ENCODE measurements at regions not wholly inside any gene's neighbourhood (a gene's known extent, or its start where the extent isn't known, plus 50 kb on each side); places are given as distances from the start of the nearest gene placed in this dataset.

DNA sequence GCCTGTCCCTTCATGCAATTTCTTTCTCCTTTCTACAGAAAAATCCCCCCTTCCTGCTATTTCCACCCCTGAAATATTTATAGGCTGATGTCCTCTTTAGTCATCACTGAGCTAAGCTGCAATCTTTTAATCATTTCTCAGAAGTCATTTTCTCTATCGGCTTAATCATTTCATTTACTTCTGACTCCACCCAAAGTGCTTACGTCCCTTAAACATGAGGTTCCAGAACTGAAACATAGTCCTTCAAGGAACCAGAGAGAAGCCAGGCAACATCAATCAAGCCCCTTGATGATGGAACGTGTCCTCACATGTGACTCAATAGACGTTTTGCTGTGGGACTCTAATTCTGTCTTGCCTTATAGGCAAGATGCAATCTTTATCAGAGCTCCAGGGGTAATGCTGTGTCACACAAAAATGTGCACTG is 148.7 kb upstream of the KRR1 start:
- TF ChIP-seq, protein P1, sequence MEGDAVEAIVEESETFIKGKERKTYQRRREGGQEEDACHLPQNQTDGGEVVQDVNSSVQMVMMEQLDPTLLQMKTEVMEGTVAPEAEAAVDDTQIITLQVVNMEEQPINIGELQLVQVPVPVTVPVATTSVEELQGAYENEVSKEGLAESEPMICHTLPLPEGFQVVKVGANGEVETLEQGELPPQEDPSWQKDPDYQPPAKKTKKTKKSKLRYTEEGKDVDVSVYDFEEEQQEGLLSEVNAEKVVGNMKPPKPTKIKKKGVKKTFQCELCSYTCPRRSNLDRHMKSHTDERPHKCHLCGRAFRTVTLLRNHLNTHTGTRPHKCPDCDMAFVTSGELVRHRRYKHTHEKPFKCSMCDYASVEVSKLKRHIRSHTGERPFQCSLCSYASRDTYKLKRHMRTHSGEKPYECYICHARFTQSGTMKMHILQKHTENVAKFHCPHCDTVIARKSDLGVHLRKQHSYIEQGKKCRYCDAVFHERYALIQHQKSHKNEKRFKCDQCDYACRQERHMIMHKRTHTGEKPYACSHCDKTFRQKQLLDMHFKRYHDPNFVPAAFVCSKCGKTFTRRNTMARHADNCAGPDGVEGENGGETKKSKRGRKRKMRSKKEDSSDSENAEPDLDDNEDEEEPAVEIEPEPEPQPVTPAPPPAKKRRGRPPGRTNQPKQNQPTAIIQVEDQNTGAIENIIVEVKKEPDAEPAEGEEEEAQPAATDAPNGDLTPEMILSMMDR (IDR thresholded peaks at IDR 0.05; ENCODE audit: poor library complexity, severe bottlenecking) = no peak
- TF ChIP-seq EZH2 (IDR thresholded peaks at IDR 0.05; ENCODE audit: borderline replicate concordance, insufficient read depth, low read length, poor library complexity, severe bottlenecking) (no peak), EP300 (conservative IDR thresholded peaks at IDR 0.05; ENCODE audit: poor library complexity, severe bottlenecking) (no peak), SMC3 (conservative IDR thresholded peaks at IDR 0.05; ENCODE audit: poor library complexity) (no peak), RAD21 (conservative IDR thresholded peaks at IDR 0.05) (no peak), POLR2AphosphoS5 (IDR thresholded peaks at IDR 0.05) (no peak), MXI1 (conservative IDR thresholded peaks at IDR 0.05; ENCODE audit: poor library complexity, severe bottlenecking) (no peak)
- TF ChIP-seq, protein P2, sequence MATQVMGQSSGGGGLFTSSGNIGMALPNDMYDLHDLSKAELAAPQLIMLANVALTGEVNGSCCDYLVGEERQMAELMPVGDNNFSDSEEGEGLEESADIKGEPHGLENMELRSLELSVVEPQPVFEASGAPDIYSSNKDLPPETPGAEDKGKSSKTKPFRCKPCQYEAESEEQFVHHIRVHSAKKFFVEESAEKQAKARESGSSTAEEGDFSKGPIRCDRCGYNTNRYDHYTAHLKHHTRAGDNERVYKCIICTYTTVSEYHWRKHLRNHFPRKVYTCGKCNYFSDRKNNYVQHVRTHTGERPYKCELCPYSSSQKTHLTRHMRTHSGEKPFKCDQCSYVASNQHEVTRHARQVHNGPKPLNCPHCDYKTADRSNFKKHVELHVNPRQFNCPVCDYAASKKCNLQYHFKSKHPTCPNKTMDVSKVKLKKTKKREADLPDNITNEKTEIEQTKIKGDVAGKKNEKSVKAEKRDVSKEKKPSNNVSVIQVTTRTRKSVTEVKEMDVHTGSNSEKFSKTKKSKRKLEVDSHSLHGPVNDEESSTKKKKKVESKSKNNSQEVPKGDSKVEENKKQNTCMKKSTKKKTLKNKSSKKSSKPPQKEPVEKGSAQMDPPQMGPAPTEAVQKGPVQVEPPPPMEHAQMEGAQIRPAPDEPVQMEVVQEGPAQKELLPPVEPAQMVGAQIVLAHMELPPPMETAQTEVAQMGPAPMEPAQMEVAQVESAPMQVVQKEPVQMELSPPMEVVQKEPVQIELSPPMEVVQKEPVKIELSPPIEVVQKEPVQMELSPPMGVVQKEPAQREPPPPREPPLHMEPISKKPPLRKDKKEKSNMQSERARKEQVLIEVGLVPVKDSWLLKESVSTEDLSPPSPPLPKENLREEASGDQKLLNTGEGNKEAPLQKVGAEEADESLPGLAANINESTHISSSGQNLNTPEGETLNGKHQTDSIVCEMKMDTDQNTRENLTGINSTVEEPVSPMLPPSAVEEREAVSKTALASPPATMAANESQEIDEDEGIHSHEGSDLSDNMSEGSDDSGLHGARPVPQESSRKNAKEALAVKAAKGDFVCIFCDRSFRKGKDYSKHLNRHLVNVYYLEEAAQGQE (IDR thresholded peaks at IDR 0.05; ENCODE audit: borderline replicate concordance) = no peak

Measured in neural cell (in vitro differentiated cells).